Mesothelial cell of epicardium (in vitro differentiated cells): ENCODE measurements at regions not wholly inside any gene's neighbourhood (a gene's known extent, or its start where the extent isn't known, plus 50 kb on each side); places are given as distances from the start of the nearest gene placed in this dataset.

Experiments
- DNase-seq, 2 experiments: peaks; one replicate each; pipeline ENCODE4 v3.0.0; 2021; ENCODE audit warnings: low spot score in 2 of 2; ENCODE audit not compliant: unreplicated experiment in 2 of 2
- H3K27ac Mint-ChIP-seq: 2 replicates; pipeline ENCODE4 v1.8.0; 2021; ENCODE audit warnings: mixed read lengths
- H3K27me3 Mint-ChIP-seq: 2 replicates; pipeline ENCODE4 v1.8.0; 2021; ENCODE audit warnings: low read depth, mixed read lengths
- H3K36me3 Mint-ChIP-seq: 2 replicates; pipeline ENCODE4 v1.8.0; 2021; ENCODE audit warnings: mixed read lengths
- H3K4me1 Mint-ChIP-seq: 2 replicates; pipeline ENCODE4 v1.8.0; 2021; ENCODE audit warnings: mixed read lengths
- H3K4me3 Mint-ChIP-seq: 2 replicates; pipeline ENCODE4 v1.8.0; 2021; ENCODE audit warnings: mild to moderate bottlenecking, moderate library complexity, mixed read lengths
- H3K9me3 Mint-ChIP-seq: 2 replicates; pipeline ENCODE4 v1.8.0; 2021; ENCODE audit warnings: mixed read lengths
- CTCF ChIP-seq: fragments of 200-600 bp; sonication (generic); IDR thresholded peaks from one replicate; pipeline ENCODE4 v1.5.0; 2021; ENCODE audit warnings: antibody characterized with exemption; ENCODE audit not compliant: unreplicated experiment

GRCh38 chr5:57947181-57947580, 464.6 kb upstream of the ACTBL2 start:
- Mint-ChIP-seq H3K4me3 (no peak overlapping the region), H3K9me3 (peaks cover 21% of the 10 kb centered on the region), H3K27ac (no peak overlapping the region), H3K4me1 (peaks cover 8% of the 10 kb centered on the region), H3K36me3 (peaks cover 2% of the 10 kb centered on the region), H3K27me3 (no peaks in the 10 kb centered on the region)
- no peak for TF ChIP-seq CTCF
- DNase-seq: no peak

GRCh38 chr5:57940879-57941278, 458.3 kb upstream of the ACTBL2 start:
- Mint-ChIP-seq H3K27me3 (no peaks in the 10 kb centered on the region), H3K27ac (no peak overlapping the region), H3K4me3 (no peak overlapping the region), H3K9me3 (peaks cover 20% of the 10 kb centered on the region), H3K4me1 (peaks cover 22% of the 10 kb centered on the region), H3K36me3 (peaks cover 2% of the 10 kb centered on the region)
- no peak for DNase-seq
- TF ChIP-seq CTCF: no peak

- peaks cover 21% of the 10 kb centered on the region for H3K9me3 Mint-ChIP-seq
- H3K4me3 Mint-ChIP-seq: no peak overlapping the region
- DNase-seq: no peak
- no peak for TF ChIP-seq CTCF
- peak overlapping the region; percentile 38 for H3K27ac Mint-ChIP-seq
- peaks cover 22% of the 10 kb centered on the region for H3K4me1 Mint-ChIP-seq
- peaks cover 2% of the 10 kb centered on the region for H3K36me3 Mint-ChIP-seq
- no peaks in the 10 kb centered on the region for H3K27me3 Mint-ChIP-seq
Observed at GRCh38 chr5:57940236-57940635, 457.6 kb upstream of the ACTBL2 start.

- no peak for TF ChIP-seq CTCF
- H3K9me3 Mint-ChIP-seq: peaks cover 21% of the 10 kb centered on the region
- peak overlapping the region; percentile 38 for H3K27ac Mint-ChIP-seq
- peaks cover 22% of the 10 kb centered on the region for H3K4me1 Mint-ChIP-seq
- H3K4me3 Mint-ChIP-seq: no peak overlapping the region
- no peak for DNase-seq
- H3K27me3 Mint-ChIP-seq: no peaks in the 10 kb centered on the region
- H3K36me3 Mint-ChIP-seq: peaks cover 2% of the 10 kb centered on the region
Observed at GRCh38 chr5:57939771-57940170, 457.2 kb upstream of the ACTBL2 start.

GRCh38 chr5:57939335-57939734, 456.7 kb upstream of the ACTBL2 start:
- no peak for TF ChIP-seq CTCF
- Mint-ChIP-seq H3K9me3 (peaks cover 18% of the 10 kb centered on the region), H3K4me3 (no peak overlapping the region), H3K4me1 (peaks cover 22% of the 10 kb centered on the region), H3K27me3 (no peaks in the 10 kb centered on the region), H3K27ac (no peak overlapping the region), H3K36me3 (no peaks in the 10 kb centered on the region)
- DNase-seq: no peak

GRCh38 chr5:57938174-57938557, 455.6 kb upstream of the ACTBL2 start:
- Mint-ChIP-seq H3K4me1 (peaks cover 22% of the 10 kb centered on the region), H3K4me3 (no peak overlapping the region), H3K36me3 (no peaks in the 10 kb centered on the region), H3K27ac (no peak overlapping the region), H3K27me3 (no peaks in the 10 kb centered on the region), H3K9me3 (peaks cover 25% of the 10 kb centered on the region)
- no peak for DNase-seq
- no peak for TF ChIP-seq CTCF
